ENCODE measurements at regions not wholly inside any gene's neighbourhood (a gene's known extent, or its start where the extent isn't known, plus 50 kb on each side); places are given as distances from the start of the nearest gene placed in this dataset.

DNA sequence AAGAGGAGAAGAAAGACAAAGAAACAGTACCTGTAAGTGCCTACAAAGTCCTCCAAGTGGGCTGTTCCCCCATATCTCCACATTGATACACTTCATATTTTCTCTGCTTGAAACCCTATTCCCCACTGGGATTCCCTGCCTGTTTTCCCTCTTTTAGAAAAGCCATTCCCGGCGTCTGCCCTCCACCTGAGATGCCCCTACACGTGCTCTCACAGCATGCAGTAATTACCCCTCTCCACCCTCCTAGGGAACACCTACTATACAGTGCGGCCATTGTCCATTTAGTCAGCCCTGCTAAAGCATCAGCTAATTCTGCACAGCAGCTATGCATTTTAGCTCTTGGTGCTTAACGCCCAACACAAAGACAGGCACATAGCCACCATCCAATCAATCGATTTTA lies 135.7 kb upstream of the TIAM1 start:
- no peak for TF ChIP-seq REST (IDR thresholded peaks at IDR 0.05; ENCODE audit: insufficient replicate concordance, low read depth)
- TF ChIP-seq, protein P1, sequence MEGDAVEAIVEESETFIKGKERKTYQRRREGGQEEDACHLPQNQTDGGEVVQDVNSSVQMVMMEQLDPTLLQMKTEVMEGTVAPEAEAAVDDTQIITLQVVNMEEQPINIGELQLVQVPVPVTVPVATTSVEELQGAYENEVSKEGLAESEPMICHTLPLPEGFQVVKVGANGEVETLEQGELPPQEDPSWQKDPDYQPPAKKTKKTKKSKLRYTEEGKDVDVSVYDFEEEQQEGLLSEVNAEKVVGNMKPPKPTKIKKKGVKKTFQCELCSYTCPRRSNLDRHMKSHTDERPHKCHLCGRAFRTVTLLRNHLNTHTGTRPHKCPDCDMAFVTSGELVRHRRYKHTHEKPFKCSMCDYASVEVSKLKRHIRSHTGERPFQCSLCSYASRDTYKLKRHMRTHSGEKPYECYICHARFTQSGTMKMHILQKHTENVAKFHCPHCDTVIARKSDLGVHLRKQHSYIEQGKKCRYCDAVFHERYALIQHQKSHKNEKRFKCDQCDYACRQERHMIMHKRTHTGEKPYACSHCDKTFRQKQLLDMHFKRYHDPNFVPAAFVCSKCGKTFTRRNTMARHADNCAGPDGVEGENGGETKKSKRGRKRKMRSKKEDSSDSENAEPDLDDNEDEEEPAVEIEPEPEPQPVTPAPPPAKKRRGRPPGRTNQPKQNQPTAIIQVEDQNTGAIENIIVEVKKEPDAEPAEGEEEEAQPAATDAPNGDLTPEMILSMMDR (IDR thresholded peaks at IDR 0.05; ENCODE audit: insufficient read depth, low read length): no peak

Measured in HL-60 (cell line).